ENCODE measurements at regions not wholly inside any gene's neighbourhood (a gene's known extent, or its start where the extent isn't known, plus 50 kb on each side); places are given as distances from the start of the nearest gene placed in this dataset.
A peak's percentile ranks its signal among the peaks of the same experiment; 100 is the strongest.

GRCh38 chr6:155782320-155782731, 326.7 kb upstream of the NOX3 start:
- no peak overlapping the region for H3K4me3 ChIP-seq (ENCODE audit: low read depth, low read length)

DNA sequence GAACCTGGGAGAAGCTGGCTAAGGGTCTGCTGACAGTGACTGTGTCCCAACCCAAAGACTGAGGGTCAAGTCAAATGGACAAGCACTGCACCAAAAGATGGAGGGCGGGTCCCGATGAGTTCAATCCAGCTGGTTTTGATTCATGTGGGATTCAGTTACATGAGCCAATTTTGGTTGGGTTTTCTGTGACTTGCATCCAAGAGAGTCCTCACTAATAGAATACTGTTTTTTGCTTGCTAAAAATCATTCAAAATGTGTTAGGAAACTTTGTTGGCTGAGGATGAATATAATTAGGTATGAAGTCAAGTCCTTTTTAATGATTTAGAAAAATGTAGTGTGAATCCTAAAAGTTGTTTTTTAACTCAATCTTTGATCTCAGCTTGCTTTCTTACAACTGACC, 323.8 kb upstream of the NOX3 start:
- TF ChIP-seq CTCF (IDR thresholded peaks at IDR 0.05; ENCODE audit: insufficient read depth, low read depth, low read length, missing control alignments): no peak
- DNase-seq (ENCODE audit: low read depth): no peak
- no peak overlapping the region for H3K4me3 ChIP-seq (ENCODE audit: low read depth, low read length)

More at GRCh38 chr6:155782320-155782731, 326.7 kb upstream of the NOX3 start:
- TF ChIP-seq CTCF (IDR thresholded peaks at IDR 0.05; ENCODE audit: insufficient read depth, low read depth, low read length, missing control alignments): no peak
- peak; percentile 1 for DNase-seq (ENCODE audit: low read depth)

DNA sequence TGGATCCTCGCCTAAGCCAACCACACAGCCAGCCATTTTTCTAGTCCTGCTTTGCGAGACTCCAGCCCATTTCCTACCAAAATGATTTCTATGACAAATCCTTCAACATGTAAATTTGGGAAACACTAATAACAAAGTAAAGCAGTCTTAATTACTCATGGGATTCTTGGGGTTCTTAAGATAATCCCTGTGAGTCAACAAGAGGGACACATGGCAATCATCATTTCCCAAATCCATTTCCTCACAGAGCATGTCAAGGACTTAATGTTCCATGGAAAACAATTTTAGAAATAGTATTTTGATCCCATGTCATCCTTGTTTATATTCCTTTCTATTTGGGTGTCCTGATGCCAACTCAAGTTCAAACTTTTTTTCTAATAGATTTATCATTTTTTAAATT, 322.7 kb upstream of the NOX3 start:
- no peak for TF ChIP-seq CTCF (IDR thresholded peaks at IDR 0.05; ENCODE audit: insufficient read depth, low read depth, low read length, missing control alignments)
- H3K4me3 ChIP-seq (ENCODE audit: low read depth, low read length): no peak overlapping the region
- no peak for DNase-seq (ENCODE audit: low read depth)

DNA sequence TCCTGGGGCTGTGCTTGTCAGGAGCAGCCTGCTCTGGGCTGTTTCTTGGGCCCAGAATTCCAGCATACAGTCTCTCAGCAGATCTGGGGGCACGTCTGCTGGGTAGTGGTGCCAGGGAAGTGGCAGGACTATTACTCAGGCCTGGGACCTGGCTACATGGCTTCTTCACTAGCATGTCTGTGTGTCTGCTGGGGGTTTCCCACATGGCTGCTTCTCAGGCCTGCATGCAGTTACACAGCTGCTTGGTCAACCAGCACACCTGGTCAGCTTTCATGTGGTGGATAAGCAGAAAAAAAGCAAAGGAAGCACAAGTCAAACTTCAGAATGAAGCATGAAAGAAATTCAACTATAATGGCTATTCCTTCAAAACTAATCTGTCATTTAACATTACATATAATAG, 316.2 kb upstream of the NOX3 start:
- TF ChIP-seq CTCF (IDR thresholded peaks at IDR 0.05; ENCODE audit: insufficient read depth, low read depth, low read length, missing control alignments): no peak
- peak; percentile 22 for DNase-seq (ENCODE audit: low read depth)
- no peak overlapping the region for H3K4me3 ChIP-seq (ENCODE audit: low read depth, low read length)

DNA sequence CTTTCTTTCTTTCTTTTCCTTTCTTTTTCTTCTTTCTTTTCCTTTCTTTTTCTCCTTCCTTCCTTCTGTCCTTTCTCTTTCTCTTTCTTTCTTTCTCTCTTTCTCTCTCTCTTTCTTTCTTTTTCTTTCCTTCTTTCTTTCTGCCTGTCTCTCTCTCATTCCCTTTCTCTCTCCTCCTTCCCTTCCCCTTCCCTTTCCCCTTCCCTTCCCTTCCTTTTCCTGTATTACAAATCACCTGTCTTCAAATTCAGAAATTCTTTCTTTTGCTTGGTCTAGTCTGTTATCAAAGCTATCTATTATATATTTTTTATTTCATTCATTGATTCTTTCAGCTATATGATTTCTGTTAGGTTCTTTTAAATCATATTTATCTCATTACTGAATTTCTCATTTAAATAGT, 315.2 kb upstream of the NOX3 start:
- no peak overlapping the region for H3K4me3 ChIP-seq (ENCODE audit: low read depth, low read length)
- TF ChIP-seq CTCF (IDR thresholded peaks at IDR 0.05; ENCODE audit: insufficient read depth, low read depth, low read length, missing control alignments): no peak
- DNase-seq (ENCODE audit: low read depth): no peak

DNA sequence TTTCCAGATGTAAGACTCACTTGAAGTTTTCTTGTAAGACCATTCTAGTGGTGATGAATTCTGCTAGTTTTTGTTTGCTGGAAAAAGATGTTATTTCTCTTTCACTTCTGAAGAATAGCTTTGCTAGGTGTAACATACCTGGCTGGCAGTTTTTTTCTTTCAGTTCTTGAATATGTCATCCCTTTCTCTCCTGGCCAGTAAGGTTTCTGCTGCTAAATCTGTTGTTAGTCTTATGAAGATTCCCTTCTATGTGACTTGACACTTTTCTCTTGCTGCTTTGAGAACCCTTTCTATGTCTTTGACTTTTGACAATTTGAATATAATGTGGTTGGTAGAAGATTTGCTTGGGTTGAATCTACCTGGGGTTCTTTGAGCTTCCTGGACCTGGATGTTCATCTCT, 314.7 kb upstream of the NOX3 start:
- no peak for DNase-seq (ENCODE audit: low read depth)
- no peak for TF ChIP-seq CTCF (IDR thresholded peaks at IDR 0.05; ENCODE audit: insufficient read depth, low read depth, low read length, missing control alignments)

More for the DNA sequence above, 314.7 kb upstream of the NOX3 start:
- no peak overlapping the region for H3K4me3 ChIP-seq (ENCODE audit: low read depth, low read length)
